Esophagus muscularis mucosa (tissue), 3 donors: ENCODE measurements at regions not wholly inside any gene's neighbourhood (a gene's known extent, or its start where the extent isn't known, plus 50 kb on each side); places are given as distances from the start of the nearest gene placed in this dataset.

Experiments
- CTCF ChIP-seq, 3 experiments: fragments of 200-600 bp in 2 of 3; fragments of 450-650 bp in 1 of 3; sonication (generic) in 2 of 3; IDR thresholded peaks; one replicate each; pipeline ENCODE4 v1.5.1; 2017 to 2019; ENCODE audit warnings: antibody characterized with exemption in 3 of 3, mild to moderate bottlenecking in 2 of 3, moderate library complexity in 1 of 3
- POLR2A ChIP-seq: fragments of 450-650 bp; IDR thresholded peaks from one replicate; pipeline ENCODE4 v1.6.1; 2017; ENCODE audit warnings: antibody characterized with exemption, moderate library complexity, mild to moderate bottlenecking, low read depth

GRCh38 chr3:35201211-35201610 lies 438.1 kb upstream of the ARPP21 start:
- TF ChIP-seq POLR2A (no peak), CTCF (IDR thresholded peaks at IDR 0.05) (no peak)
